ENCODE measurements at regions not wholly inside any gene's neighbourhood (a gene's known extent, or its start where the extent isn't known, plus 50 kb on each side); places are given as distances from the start of the nearest gene placed in this dataset.

DNA sequence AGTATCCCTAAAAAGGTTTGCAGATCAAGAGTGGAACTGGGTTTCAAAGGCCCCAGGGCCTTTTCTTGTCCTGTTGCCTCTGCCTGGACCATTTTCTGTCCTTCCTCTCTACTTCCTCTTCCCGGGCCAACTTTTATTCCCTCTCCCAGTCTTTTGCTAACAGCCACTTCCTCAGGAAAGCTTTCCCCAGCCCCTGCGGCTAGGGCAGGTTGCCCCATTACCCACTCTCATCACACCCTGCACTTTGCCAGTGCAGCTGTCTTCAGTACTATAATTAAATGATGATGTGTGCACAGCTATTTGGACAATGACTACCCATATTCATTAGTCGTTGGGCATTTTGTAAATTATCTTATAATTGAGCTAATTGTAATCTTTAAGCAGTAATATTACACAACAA is 150.5 kb upstream of the THBS1 start:
- TF ChIP-seq, protein P1, sequence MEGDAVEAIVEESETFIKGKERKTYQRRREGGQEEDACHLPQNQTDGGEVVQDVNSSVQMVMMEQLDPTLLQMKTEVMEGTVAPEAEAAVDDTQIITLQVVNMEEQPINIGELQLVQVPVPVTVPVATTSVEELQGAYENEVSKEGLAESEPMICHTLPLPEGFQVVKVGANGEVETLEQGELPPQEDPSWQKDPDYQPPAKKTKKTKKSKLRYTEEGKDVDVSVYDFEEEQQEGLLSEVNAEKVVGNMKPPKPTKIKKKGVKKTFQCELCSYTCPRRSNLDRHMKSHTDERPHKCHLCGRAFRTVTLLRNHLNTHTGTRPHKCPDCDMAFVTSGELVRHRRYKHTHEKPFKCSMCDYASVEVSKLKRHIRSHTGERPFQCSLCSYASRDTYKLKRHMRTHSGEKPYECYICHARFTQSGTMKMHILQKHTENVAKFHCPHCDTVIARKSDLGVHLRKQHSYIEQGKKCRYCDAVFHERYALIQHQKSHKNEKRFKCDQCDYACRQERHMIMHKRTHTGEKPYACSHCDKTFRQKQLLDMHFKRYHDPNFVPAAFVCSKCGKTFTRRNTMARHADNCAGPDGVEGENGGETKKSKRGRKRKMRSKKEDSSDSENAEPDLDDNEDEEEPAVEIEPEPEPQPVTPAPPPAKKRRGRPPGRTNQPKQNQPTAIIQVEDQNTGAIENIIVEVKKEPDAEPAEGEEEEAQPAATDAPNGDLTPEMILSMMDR (IDR thresholded peaks at IDR 0.05; ENCODE audit: insufficient read depth, low read length, poor library complexity, severe bottlenecking): no peak
- TF ChIP-seq EZH2phosphoT487 (conservative IDR thresholded peaks at IDR 0.05; ENCODE audit: low read length): no peak

Data from SU-DHL-6 (cell line).